ENCODE measurements at regions not wholly inside any gene's neighbourhood (a gene's known extent, or its start where the extent isn't known, plus 50 kb on each side); places are given as distances from the start of the nearest gene placed in this dataset.

DNA sequence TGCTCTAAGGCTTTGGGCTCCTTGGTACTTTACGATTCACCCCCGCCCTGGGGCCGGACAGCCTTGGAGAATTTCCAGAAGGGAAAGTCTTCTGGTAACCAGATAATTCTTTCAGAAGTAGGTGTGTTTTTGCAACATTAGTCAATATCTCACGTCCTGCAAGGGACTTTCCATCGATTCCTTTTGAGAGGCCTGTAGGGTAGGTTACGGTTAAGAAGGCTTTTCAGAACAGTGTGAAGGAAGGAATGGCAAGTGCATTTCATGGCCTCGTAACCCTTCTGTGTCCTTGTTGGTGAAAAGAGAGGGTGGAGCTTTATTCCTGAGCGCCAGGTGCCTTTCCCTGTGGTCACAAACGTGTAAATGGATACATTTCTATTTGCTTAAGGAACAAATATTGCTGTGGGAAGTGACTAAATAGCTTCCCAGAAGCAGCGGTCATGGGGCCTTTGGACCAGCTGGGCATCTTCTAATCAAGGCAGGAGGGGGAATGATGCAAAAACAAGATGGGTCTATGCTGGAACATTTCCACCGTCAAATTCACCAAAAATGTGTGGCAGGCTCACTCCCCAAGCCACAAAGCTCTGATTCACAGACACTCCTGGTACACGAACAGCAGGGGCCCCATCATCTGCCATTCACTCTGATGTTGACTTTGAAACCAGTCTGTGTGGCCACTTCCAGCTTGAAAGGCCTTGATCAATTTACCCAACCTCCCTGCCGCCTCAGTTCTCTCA lies 99.2 kb downstream of the ANKRD10 start:
- TF ChIP-seq, protein P1, sequence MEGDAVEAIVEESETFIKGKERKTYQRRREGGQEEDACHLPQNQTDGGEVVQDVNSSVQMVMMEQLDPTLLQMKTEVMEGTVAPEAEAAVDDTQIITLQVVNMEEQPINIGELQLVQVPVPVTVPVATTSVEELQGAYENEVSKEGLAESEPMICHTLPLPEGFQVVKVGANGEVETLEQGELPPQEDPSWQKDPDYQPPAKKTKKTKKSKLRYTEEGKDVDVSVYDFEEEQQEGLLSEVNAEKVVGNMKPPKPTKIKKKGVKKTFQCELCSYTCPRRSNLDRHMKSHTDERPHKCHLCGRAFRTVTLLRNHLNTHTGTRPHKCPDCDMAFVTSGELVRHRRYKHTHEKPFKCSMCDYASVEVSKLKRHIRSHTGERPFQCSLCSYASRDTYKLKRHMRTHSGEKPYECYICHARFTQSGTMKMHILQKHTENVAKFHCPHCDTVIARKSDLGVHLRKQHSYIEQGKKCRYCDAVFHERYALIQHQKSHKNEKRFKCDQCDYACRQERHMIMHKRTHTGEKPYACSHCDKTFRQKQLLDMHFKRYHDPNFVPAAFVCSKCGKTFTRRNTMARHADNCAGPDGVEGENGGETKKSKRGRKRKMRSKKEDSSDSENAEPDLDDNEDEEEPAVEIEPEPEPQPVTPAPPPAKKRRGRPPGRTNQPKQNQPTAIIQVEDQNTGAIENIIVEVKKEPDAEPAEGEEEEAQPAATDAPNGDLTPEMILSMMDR (IDR thresholded peaks at IDR 0.05), result no peak
- TF ChIP-seq POLR2A (IDR thresholded peaks at IDR 0.05) (no peak), EP300 (IDR thresholded peaks at IDR 0.05) (no peak), POLR2AphosphoS5 (IDR thresholded peaks at IDR 0.05) (no peak)

All from upper lobe of left lung (tissue), 4 donors.